ENCODE measurements at regions not wholly inside any gene's neighbourhood (a gene's known extent, or its start where the extent isn't known, plus 50 kb on each side); places are given as distances from the start of the nearest gene placed in this dataset.
"Not testable (repeated sequence)": the region's sequence is repeated elsewhere in the genome, so short reads cannot be mapped to it uniquely, and the experiment has no call there.

- no peak for DNase-seq
These were observed 618.4 kb upstream of the NRP1 start for GRCh38 chr10:33952692-33953360.

- no peak for DNase-seq
These were observed 615.7 kb upstream of the NRP1 start for GRCh38 chr10:33950206-33950605.

GRCh38 chr10:33947544-33947943 lies 613.1 kb upstream of the NRP1 start:
- DNase-seq: no peak

- no peak for DNase-seq
These were observed 610.6 kb upstream of the NRP1 start for GRCh38 chr10:33945051-33945450.

- DNase-seq: no peak
These were observed 608.0 kb upstream of the NRP1 start for GRCh38 chr10:33942508-33942907.

GRCh38 chr10:33939892-33940291 lies 605.4 kb upstream of the NRP1 start:
- DNase-seq: no peak

- no peak for DNase-seq
These were observed 604.9 kb upstream of the NRP1 start for GRCh38 chr10:33939410-33939809.

GRCh38 chr10:33938001-33938400 lies 603.5 kb upstream of the NRP1 start:
- no peak for DNase-seq

- no peak for DNase-seq
These were observed 602.7 kb upstream of the NRP1 start for GRCh38 chr10:33937036-33937730.

GRCh38 chr10:33935350-33935749 lies 600.9 kb upstream of the NRP1 start:
- no peak for DNase-seq

GRCh38 chr10:33930079-33930478 lies 595.6 kb upstream of the NRP1 start:
- DNase-seq: no peak

GRCh38 chr10:33927347-33927746 lies 592.9 kb upstream of the NRP1 start:
- no peak for DNase-seq

- no peak for DNase-seq
These were observed 587.6 kb upstream of the NRP1 start for GRCh38 chr10:33921970-33922605.

GRCh38 chr10:33920351-33920750 lies 585.9 kb upstream of the NRP1 start:
- no peak for DNase-seq

- DNase-seq: no peak
These were observed 584.8 kb upstream of the NRP1 start for GRCh38 chr10:33919244-33919643.

GRCh38 chr10:33917069-33917780 lies 582.8 kb upstream of the NRP1 start:
- DNase-seq: no peak

- no peak for DNase-seq
These were observed 580.3 kb upstream of the NRP1 start for GRCh38 chr10:33914746-33915145.

GRCh38 chr10:33913194-33913593 lies 578.7 kb upstream of the NRP1 start:
- no peak for DNase-seq

GRCh38 chr10:33909476-33909875 lies 575.0 kb upstream of the NRP1 start:
- not testable (repeated sequence) for DNase-seq

GRCh38 chr10:33901166-33901565 lies 566.7 kb upstream of the NRP1 start:
- no peak for DNase-seq

- no peak for DNase-seq
These were observed 566.1 kb upstream of the NRP1 start for GRCh38 chr10:33900596-33900995.

GRCh38 chr10:33899578-33900531 lies 565.4 kb upstream of the NRP1 start:
- DNase-seq: no peak

Measured in stimulated activated CD4-positive, alpha-beta T cell treated with anti-CD3 and anti-CD28 coated beads, Interleukin-4, amount 100 ng/mL, for 1 hour (primary cell).